ENCODE measurements at regions not wholly inside any gene's neighbourhood (a gene's known extent, or its start where the extent isn't known, plus 50 kb on each side); places are given as distances from the start of the nearest gene placed in this dataset.

DNA sequence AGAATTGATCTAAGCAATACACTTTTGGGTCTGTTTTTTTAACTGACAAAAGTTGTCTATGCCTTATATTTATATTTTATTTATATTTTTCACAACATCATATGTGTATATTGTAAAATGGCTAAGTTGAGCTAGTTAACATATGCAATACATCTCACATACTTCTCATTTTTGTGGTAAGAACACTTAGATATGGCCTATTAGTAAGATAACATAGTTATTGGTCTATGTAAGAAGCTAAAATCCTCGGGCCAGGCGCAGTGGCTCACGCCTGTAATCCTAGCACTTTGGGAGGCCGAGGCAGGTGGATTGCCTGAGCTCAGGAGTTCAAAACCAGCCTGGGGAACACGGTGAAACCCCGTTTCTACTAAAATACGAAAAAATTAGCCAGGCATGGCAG lies 275.6 kb upstream of the ID2 start:
- Histone ChIP-seq H3K27ac (no peak overlapping the region), H3K27me3 (no peaks in the 10 kb centered on the region), H3K4me1 (peaks cover 0 to 11% (median 0%) of the 10 kb centered on the region in 3 donors), H3K36me3 (no peaks in the 10 kb centered on the region), H3K9me3 (no peaks in the 10 kb centered on the region), H3K4me3 (no peak overlapping the region)
- intact Hi-C loops (cut with DNase I), result no loop called here
- DNase-seq, result no peak
- TF ChIP-seq POLR2A (IDR thresholded peaks at IDR 0.05), result no peak
- TF ChIP-seq, protein P1, sequence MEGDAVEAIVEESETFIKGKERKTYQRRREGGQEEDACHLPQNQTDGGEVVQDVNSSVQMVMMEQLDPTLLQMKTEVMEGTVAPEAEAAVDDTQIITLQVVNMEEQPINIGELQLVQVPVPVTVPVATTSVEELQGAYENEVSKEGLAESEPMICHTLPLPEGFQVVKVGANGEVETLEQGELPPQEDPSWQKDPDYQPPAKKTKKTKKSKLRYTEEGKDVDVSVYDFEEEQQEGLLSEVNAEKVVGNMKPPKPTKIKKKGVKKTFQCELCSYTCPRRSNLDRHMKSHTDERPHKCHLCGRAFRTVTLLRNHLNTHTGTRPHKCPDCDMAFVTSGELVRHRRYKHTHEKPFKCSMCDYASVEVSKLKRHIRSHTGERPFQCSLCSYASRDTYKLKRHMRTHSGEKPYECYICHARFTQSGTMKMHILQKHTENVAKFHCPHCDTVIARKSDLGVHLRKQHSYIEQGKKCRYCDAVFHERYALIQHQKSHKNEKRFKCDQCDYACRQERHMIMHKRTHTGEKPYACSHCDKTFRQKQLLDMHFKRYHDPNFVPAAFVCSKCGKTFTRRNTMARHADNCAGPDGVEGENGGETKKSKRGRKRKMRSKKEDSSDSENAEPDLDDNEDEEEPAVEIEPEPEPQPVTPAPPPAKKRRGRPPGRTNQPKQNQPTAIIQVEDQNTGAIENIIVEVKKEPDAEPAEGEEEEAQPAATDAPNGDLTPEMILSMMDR (IDR thresholded peaks at IDR 0.05), result no peak
- 79 to 100% methylated on average over 1 to 7 of the region's 7 CpGs for WGBS, 2 donors

DNA sequence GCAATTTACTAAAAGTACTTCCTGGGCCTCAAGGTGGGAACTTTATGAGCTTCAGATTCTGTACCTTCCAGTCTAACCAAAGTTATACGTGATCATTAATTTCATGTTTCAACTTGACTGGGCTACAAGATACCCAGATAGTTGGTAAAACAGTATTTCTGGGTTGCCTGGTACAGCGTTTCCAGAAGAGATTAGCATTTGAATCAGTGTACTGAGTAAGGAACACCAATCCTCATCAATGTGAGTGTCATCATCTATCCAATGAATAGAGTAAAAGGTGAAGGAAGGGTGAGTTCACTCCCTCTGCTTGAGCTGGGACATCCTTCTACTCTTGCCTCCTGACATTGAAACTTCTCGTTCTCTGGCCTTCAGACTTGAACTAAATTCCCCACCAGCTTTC lies 274.5 kb upstream of the ID2 start:
- no peak for DNase-seq
- intact Hi-C loops (cut with DNase I), result no loop called here
- TF ChIP-seq, protein P1 (IDR thresholded peaks at IDR 0.05), result no peak
- no peak for TF ChIP-seq POLR2A (IDR thresholded peaks at IDR 0.05)
- Histone ChIP-seq H3K9me3 (no peaks in the 10 kb centered on the region), H3K27ac (no peak overlapping the region), H3K36me3 (no peaks in the 10 kb centered on the region), H3K4me3 (no peak overlapping the region), H3K27me3 (no peaks in the 10 kb centered on the region), H3K4me1 (peaks cover 0 to 17% (median 0%) of the 10 kb centered on the region in 3 donors)
- 76 to 83% methylated on average over 3 of the region's 3 CpGs for WGBS, 2 donors

DNA sequence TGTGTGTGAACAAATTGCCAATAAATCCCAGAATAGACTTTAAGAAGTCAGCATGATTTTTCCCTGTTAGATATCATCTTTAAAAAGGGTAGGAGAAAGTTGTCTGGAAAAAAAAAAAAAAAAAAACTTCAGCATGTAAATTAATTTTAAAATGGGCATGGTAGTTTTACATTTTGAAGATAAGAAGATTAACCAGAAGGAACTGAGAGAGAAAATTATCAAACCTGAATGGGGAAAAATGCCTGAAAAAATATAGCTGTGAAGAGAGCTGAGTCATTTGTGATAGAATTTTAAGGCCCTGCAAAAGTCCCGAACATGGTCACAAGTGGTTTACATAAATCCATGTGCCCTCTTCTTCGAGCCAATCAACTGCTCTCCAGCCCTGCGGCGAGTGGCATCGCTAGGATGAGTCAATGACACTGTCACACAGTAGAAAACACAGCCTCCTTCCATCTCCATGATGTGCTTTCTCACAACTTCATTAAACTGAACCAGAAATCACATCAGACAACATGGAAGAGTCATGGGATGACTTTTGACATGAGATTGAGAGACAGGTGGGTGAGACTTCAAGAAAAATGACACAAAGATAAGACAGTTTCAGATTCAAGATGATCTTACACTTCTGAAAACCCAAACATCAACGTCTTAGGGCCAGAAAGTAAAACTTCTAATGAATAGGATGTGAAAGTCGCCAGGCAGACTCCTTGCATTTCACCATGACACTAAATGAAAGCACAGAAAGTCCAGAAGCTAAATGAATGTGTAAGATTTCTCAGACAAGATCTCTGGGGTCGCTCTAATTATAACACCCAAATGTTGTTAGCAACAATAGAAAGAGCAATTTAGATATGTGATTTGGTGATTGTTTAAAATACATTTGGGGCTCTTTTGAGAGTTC lies 273.0 kb upstream of the ID2 start:
- intact Hi-C loops (cut with DNase I), result no loop called here
- TF ChIP-seq, protein P1 (IDR thresholded peaks at IDR 0.05), result no peak
- no peak for TF ChIP-seq POLR2A (IDR thresholded peaks at IDR 0.05)
- WGBS, 2 donors, result 70 to 79% methylated on average over 8 of the region's 8 CpGs
- no peak overlapping the region for H3K4me3 ChIP-seq
- H3K9me3 ChIP-seq, result no peaks in the 10 kb centered on the region
- no peaks in the 10 kb centered on the region for H3K36me3 ChIP-seq
- H3K27me3 ChIP-seq, result no peaks in the 10 kb centered on the region
- no peak for DNase-seq
- H3K4me1 ChIP-seq, result peaks cover 0 to 12% (median 3%) of the 10 kb centered on the region in 3 donors
- no peak overlapping the region for H3K27ac ChIP-seq

DNA sequence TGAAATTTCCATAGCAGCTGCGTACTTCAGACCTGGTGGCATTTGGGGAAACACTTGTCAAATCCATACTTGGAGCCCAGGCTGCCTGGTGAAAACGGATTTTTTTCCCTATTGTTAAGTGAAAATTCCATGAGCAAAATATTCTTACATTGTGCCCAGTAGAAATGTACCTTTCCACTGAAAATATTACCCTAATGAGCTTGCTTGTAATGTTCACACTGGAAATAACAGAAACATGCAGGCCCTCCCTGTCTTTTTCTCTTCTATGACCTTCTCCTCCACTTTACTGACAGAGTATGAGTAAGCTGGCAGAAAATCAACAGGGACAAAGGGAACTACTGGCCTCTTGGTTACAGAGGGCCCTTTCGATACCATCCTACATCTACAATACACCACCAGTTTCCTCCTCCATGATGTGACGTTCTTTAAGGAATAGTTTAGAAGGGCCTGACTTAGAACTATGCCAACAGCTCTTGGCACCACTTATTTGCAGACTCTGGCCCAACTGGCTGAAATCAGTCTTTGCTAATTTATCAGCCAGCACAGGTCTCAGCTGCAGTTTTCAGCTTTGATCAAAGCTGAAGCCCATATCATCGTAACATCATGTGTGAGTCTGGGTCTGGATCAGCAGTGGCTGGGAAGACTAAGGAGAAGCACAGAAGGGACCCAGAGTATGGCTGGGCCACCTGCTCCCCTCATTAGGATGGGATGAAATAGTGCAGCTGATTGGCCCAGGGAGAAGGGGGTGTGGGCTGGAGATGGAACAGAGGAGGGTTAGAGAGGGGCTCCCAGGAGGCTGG lies 272.2 kb upstream of the ID2 start:
- Histone ChIP-seq H3K27me3 (no peaks in the 10 kb centered on the region), H3K4me1 (peaks cover 0 to 10% (median 3%) of the 10 kb centered on the region in 3 donors), H3K36me3 (no peaks in the 10 kb centered on the region), H3K9me3 (no peaks in the 10 kb centered on the region), H3K4me3 (no peak overlapping the region), H3K27ac (no peak overlapping the region)
- 77 to 85% methylated on average over 5 of the region's 5 CpGs for WGBS, 2 donors
- intact Hi-C loops (cut with DNase I), result no loop called here
- DNase-seq, result no peak
- no peak for TF ChIP-seq POLR2A (IDR thresholded peaks at IDR 0.05)
- TF ChIP-seq, protein P1 (IDR thresholded peaks at IDR 0.05), result no peak

DNA sequence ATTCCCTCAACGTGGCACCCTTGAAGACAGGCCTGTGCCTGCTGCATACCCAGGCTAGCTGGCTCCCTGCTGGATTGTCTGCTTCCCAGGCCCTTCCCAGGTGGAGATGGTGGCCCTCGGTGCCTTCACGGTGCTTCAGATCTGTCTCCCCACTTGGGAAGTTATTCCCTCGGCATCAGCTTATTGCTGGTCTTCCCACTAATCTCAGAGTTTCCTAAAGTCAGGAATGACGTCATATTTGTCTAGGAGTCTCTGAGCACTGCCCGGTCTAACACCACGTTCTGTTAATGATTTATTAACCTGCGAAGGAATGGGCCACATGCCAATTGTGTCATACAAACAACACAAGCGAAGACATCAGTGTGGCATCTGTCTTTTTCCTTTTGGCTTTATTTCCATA lies 269.8 kb upstream of the ID2 start:
- peaks cover 0 to 3% (median 0%) of the 10 kb centered on the region in 4 donors for H3K27me3 ChIP-seq
- H3K4me3 ChIP-seq, result no peak overlapping the region
- peaks cover 0 to 10% (median 3%) of the 10 kb centered on the region in 3 donors for H3K4me1 ChIP-seq
- 42 to 53% methylated on average over 6 to 8 of the region's 9 CpGs for WGBS, 2 donors
- H3K36me3 ChIP-seq, result no peaks in the 10 kb centered on the region
- no peak for DNase-seq
- H3K27ac ChIP-seq, result no peak overlapping the region
- intact Hi-C loops (cut with DNase I), result no loop called here
- no peak for TF ChIP-seq POLR2A (IDR thresholded peaks at IDR 0.05)
- TF ChIP-seq, protein P1 (IDR thresholded peaks at IDR 0.05), result no peak
- no peaks in the 10 kb centered on the region for H3K9me3 ChIP-seq
